Stimulated activated effector memory CD8-positive, alpha-beta T cell treated with anti-CD3 and anti-CD28 coated beads, Interleukin-12 subunit alpha, Interleukin-12 subunit beta, amount 100 ng/mL, for 72 hours (primary cell): ENCODE measurements at regions not wholly inside any gene's neighbourhood (a gene's known extent, or its start where the extent isn't known, plus 50 kb on each side); places are given as distances from the start of the nearest gene placed in this dataset.
"Not testable (repeated sequence)": the region's sequence is repeated elsewhere in the genome, so short reads cannot be mapped to it uniquely, and the experiment has no call there.

Source experiments
- ATAC-seq: fragments of 150-1000 bp; cut with Tn5 transposase; 2 replicates; pipeline ENCODE4 v1.10.0; 2021
- DNase-seq, 2 donors: peaks; one replicate each; pipeline ENCODE4 v3.0.0; 2021 to 2022; ENCODE audit warnings: low spot score in 2 of 2
- H3K27ac Mint-ChIP-seq: one replicate; pipeline ENCODE4 v1.8.0; 2022; ENCODE audit warnings: mild to moderate bottlenecking, mixed read lengths
- H3K36me3 Mint-ChIP-seq: one replicate; pipeline ENCODE4 v1.8.0; 2022; ENCODE audit warnings: mild to moderate bottlenecking, mixed read lengths
- H3K4me1 Mint-ChIP-seq: one replicate; pipeline ENCODE4 v1.8.0; 2022; ENCODE audit warnings: mixed read lengths
- H3K4me3 Mint-ChIP-seq: one replicate; pipeline ENCODE4 v1.8.0; 2022; ENCODE audit warnings: mild to moderate bottlenecking, mixed read lengths
- H3K9me3 Mint-ChIP-seq: one replicate; pipeline ENCODE4 v1.8.0; 2022; ENCODE audit warnings: mixed read lengths

DNA sequence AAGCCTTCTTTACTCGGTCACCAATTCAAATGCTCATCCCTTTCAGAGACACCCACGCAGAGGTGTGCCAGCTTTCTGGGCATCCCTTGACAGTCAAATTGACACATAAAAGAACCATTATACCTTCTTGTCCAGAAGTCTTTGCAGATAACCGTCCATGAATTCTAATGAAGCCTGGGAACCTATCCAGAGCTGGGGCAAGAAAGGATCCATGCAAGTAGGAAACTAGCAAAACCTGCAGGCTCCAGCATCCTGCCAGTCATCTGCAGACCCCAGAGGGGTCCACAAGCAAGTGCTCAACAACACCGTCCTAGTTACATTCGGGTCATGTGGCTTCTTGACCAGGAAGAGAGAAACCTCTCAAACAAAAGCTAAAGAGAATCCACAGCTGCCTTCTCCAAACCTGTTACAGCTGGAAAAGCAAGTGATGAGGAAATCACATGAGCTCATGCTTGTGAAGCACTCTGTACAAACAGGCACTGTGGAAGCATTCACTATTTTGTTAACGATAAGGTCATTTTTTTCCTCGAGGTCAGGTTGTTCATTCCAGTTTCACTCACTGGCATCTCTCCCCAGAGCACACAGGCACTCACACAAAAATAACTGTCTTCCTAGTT, 80.2 kb upstream of the DMRT1 start:
- H3K4me3 Mint-ChIP-seq = no peak overlapping the region
- no peaks in the 10 kb centered on the region for H3K9me3 Mint-ChIP-seq
- H3K4me1 Mint-ChIP-seq = peaks cover 6% of the 10 kb centered on the region
- no peak for DNase-seq
- ATAC-seq = no peak
- H3K36me3 Mint-ChIP-seq = no peaks in the 10 kb centered on the region
- no peak overlapping the region for H3K27ac Mint-ChIP-seq

DNA sequence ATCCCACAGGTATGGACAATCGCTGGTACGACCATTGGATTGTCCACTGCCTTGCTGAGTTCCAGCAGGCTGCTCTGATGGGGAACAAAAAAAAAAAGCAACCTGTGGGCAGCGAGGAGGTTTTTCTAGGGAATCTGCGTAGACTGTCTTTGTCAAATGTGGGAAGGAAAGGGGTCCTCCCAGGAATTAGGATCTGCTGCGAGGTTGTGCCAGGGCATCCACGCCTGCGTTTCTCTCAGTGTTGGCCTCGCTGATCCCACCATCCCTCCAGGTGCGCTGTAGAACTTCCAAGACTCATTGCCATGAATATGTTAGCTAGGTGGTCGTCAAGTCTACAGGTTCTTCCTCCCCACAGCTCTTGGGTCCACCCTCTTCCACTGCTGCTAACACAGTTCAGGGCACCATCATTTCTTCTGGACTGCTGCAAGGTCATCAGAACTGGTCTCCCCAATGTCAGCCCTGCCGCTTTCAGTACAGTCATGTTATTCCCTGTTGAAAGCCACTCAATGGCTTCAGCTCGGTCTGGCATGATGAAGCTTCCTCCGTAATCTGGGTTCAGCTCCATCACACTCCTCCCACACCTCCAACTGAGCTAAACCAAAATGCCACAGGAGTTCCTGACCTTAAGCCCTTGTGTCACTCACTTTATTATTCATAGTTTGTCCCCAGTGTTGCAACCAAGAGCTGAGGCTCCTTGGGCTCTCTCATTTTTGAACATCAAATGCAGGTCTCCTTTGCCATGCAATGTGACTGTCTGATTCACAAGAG, 79.5 kb upstream of the DMRT1 start:
- H3K9me3 Mint-ChIP-seq = no peaks in the 10 kb centered on the region
- ATAC-seq (no peak), DNase-seq (no peak)
- no peak overlapping the region for H3K27ac Mint-ChIP-seq
- H3K4me3 Mint-ChIP-seq = no peak overlapping the region
- no peaks in the 10 kb centered on the region for H3K36me3 Mint-ChIP-seq
- H3K4me1 Mint-ChIP-seq = peaks cover 6% of the 10 kb centered on the region

DNA sequence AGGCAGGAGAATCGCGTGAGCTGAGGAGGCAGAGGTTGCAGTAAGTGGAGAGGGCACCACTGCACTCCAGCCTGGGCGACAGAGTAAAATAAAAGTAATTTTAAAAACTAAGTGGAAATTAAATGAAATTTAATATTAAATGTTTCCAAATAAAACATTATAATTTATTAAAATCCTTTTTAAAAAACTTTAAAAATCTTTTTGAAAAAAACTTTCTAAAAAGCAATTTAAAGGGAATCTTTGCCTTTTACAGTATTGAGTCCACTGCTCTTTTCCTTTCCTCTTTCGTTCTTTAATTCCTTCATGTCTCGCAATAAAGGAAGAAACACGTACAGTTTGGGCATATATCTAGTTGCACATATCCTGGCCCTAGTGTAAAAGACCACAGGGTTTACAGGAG, 77.8 kb upstream of the DMRT1 start:
- H3K4me1 Mint-ChIP-seq = peaks cover 6% of the 10 kb centered on the region
- ATAC-seq = no peak
- no peaks in the 10 kb centered on the region for H3K36me3 Mint-ChIP-seq
- H3K9me3 Mint-ChIP-seq = no peaks in the 10 kb centered on the region
- no peak overlapping the region for H3K4me3 Mint-ChIP-seq
- H3K27ac Mint-ChIP-seq = no peak overlapping the region
- no peak for DNase-seq

DNA sequence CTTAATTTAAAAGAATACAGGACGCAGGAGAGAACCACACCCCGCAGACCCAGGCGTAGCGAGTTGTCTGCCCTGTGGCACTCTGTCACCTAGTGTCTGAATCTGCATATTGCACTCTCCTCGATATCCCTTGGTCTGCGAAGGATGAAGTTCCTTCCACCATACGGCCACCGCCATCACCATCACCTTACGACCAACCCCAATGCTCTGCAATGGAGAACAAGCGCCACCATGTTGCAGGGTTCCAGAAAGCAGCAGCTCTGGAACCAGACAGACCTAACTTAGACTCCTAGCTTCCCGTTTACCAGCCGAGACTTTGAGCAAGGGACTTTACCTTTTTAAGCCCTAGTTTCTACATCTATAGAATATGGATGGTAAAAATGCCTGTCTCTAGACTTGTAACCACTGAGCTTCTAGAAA, 77.4 kb upstream of the DMRT1 start:
- H3K9me3 Mint-ChIP-seq = no peaks in the 10 kb centered on the region
- ATAC-seq (peak; percentile 92), DNase-seq (peak in 1 of 2 donors; percentile 57)
- H3K4me3 Mint-ChIP-seq = no peak overlapping the region
- no peak overlapping the region for H3K27ac Mint-ChIP-seq
- H3K4me1 Mint-ChIP-seq = peaks cover 6% of the 10 kb centered on the region
- no peaks in the 10 kb centered on the region for H3K36me3 Mint-ChIP-seq

DNA sequence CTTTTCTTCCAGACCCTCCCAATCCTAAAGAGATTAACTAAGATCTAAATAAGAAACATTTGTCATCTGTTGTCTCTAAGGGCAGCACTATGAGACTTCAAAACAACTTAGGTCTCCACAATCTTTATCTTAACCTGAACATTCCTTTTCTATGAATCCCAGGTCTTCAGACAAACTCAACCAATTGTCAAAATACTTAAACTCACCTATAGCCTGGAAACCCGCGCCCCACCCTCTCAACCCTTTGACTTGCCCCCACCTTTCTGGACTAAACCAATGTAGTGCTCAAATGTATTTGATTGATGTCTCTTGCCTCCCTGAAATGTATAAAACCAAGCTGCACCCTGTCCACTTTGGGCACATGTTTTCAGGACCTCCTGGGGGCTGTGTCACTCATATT, 76.5 kb upstream of the DMRT1 start:
- Mint-ChIP-seq H3K36me3 (no peaks in the 10 kb centered on the region), H3K9me3 (peaks cover 6% of the 10 kb centered on the region), H3K4me3 (no peak overlapping the region), H3K4me1 (peaks cover 6% of the 10 kb centered on the region), H3K27ac (no peak overlapping the region)
- no peak for DNase-seq
- ATAC-seq = no peak

DNA sequence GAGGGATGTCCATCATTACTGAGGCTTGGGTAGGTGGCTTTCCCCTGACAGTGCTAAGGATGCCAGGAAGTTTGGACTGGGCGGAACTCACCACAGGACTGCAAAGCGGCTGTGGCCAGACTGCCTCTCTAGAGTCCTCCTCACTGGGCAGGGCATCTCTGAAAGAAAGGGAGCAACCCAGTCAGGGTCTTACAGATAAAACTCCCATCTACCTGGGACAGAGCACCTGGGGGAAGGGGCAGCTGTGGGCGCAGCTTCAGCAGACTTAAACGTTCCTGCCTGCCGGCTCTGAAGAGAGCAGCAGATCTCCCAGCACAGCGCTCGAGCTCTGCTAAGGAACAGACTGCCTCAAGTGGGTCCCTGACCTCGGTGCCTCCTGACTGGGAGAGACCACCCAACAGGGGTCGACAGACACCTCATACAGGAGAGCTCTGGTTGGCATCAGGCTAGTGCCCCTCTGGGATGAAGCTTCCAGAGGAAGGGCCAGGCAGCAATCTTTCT, 74.4 kb upstream of the DMRT1 start:
- not testable (repeated sequence) for H3K9me3 Mint-ChIP-seq, H3K4me1 Mint-ChIP-seq, H3K36me3 Mint-ChIP-seq, H3K27ac Mint-ChIP-seq, H3K4me3 Mint-ChIP-seq, ATAC-seq, DNase-seq

DNA sequence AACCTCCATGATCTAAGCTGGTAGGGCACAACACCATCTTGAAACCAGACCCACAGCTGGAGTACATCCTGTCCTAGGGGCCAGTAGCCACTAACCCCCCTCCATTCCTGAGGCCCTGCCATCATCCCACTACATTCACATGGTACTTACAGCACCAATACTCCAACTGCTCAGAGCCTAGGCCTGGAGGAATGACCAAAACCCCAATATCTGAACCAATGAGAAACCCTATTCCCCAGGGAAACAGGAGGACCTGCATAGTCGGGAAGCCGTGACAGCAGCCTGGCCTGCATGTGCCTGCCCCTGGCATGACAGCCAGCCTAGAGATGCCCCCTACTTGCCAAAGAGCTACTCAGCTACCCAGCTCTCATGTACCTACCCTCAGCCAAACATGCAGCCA, 65.4 kb upstream of the DMRT1 start:
- Mint-ChIP-seq H3K27ac (no peak overlapping the region), H3K9me3 (peaks cover 6% of the 10 kb centered on the region), H3K36me3 (no peaks in the 10 kb centered on the region), H3K4me1 (no peaks in the 10 kb centered on the region), H3K4me3 (no peak overlapping the region)
- ATAC-seq (no peak), DNase-seq (no peak)

DNA sequence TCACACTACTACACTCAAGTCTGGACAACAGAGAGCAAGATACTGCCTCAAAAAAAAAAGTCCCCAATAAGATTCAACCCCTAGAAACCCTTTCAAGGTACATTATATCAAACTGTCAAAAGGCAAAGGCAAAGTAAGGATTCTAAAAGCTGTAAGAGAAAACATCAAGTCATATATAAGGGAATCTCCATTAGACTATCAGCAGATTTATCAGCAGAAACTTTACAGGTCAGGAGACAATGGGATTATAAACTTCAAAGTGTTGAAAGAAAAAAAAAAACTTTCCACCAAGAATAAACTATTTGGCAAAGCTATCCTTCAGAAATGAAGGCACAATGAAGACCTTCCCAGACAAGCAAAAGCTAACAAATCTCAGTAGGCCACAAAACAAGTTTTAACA, 63.5 kb upstream of the DMRT1 start:
- H3K27ac Mint-ChIP-seq = no peak overlapping the region
- H3K36me3 Mint-ChIP-seq = no peaks in the 10 kb centered on the region
- ATAC-seq (no peak), DNase-seq (no peak)
- H3K4me3 Mint-ChIP-seq = no peak overlapping the region
- H3K9me3 Mint-ChIP-seq = peaks cover 6% of the 10 kb centered on the region
- H3K4me1 Mint-ChIP-seq = no peaks in the 10 kb centered on the region

DNA sequence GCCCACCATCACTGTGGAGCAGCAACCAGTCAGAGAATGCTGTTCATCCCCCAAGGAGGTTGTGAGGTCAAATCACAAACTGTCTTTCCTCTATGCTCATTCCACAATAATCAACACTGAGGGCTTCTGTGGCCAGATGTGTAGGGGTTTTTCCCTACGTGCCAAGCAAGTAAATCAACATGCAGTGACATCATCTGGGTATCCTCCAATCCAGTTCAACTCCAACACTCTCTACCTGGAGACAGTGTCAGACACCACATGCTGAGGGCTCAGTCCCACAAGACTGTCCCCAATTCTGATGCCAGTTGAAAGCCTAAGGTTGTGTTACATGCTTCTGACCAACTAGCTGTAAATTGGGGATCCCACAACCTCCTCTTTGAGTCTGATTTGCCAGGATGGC, 57.3 kb upstream of the DMRT1 start:
- no peaks in the 10 kb centered on the region for H3K36me3 Mint-ChIP-seq
- H3K27ac Mint-ChIP-seq = no peak overlapping the region
- no peaks in the 10 kb centered on the region for H3K4me1 Mint-ChIP-seq
- no peak overlapping the region for H3K4me3 Mint-ChIP-seq
- H3K9me3 Mint-ChIP-seq = no peaks in the 10 kb centered on the region
- peak; percentile 40 for ATAC-seq
- DNase-seq = no peak

DNA sequence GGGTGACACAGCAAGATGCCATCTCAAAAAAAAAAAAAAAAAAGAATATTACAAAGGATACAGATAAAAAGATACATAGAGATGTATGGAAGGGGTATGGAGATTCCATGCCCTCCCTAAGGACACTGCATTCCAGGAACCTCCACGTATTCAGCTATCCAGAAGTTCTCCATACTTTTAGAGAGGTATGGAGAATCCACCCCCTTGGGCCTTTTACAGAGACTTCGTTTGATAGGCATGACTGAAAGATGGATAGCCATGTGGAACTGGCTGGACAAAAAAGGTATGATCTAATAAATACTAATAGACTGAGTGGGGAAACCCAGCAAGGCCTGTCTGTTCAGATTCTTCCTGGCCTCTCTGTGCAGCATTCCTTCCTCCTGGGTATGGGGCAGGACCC, 56.6 kb upstream of the DMRT1 start:
- H3K27ac Mint-ChIP-seq = no peak overlapping the region
- no peak overlapping the region for H3K4me3 Mint-ChIP-seq
- no peaks in the 10 kb centered on the region for H3K4me1 Mint-ChIP-seq

DNA sequence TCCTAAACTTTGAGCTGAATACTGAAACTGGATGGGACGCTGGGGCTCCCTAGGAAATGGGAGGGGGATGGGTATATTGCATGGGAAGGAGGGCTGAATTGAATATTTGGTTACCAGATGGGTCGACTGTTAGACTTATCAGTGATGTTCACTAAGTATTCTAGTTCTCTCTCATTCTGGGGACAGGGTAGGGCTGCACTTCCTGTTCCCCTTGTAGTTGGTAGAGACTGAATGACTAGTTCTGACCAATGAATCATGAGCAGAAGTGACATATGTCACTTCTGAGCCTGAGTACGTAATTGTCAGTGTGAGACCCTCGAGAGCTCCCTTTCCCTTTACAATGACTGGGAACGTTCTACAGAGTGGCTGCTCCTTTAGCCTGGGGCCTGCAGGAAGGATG, 55.5 kb upstream of the DMRT1 start:
- no peak overlapping the region for H3K4me3 Mint-ChIP-seq
- no peaks in the 10 kb centered on the region for H3K36me3 Mint-ChIP-seq
- ATAC-seq = peak; percentile 72
- H3K4me1 Mint-ChIP-seq = no peaks in the 10 kb centered on the region
- no peak overlapping the region for H3K27ac Mint-ChIP-seq
- no peak for DNase-seq
- H3K9me3 Mint-ChIP-seq = no peaks in the 10 kb centered on the region

More for the DNA sequence above, 56.6 kb upstream of the DMRT1 start:
- no peaks in the 10 kb centered on the region for H3K36me3 Mint-ChIP-seq
- no peak for DNase-seq
- no peak for ATAC-seq
- H3K9me3 Mint-ChIP-seq = no peaks in the 10 kb centered on the region

DNA sequence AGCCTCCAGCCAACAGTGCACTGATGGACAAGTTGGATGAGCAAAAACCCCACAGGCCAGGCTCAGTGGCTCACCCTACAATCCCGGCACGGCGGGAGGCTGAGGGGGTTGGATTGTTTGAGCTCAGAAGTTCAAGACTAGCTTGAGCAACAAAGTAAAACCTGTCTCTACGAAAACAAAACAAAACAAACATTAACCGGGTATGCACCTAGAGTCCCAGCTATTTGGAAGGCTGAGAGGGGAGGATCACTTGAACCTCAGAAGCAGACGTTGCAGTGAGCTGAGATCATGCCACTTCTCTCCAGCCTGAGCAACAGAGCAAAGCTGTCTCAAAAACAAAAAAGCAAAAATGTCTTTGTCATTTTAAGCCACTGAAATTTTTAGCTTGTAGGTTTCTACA, 55.1 kb upstream of the DMRT1 start:
- no peak for DNase-seq
- Mint-ChIP-seq H3K4me3 (no peak overlapping the region), H3K27ac (no peak overlapping the region), H3K4me1 (no peaks in the 10 kb centered on the region), H3K36me3 (no peaks in the 10 kb centered on the region), H3K9me3 (no peaks in the 10 kb centered on the region)
- ATAC-seq = no peak

DNA sequence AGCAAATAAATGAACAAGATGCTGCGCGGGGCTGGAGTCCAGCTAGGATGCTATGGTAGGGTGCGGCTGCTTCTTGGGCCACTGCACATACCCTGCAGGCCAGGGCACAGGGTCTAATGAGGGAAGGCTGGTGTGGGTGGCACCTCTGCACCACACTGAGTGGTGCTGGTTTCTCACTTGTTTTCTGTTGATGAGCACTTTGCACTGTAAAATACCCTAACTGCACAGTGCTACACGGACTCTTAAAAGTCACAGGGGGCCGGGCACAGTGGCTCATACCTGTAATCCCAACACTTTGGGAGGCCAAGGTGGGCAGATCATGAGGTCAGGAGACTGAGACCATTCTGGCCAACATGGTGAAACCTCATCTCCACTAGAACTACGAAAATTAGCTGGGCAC, 52.7 kb upstream of the DMRT1 start:
- H3K4me1 Mint-ChIP-seq = no peaks in the 10 kb centered on the region
- ATAC-seq (no peak), DNase-seq (no peak)
- no peak overlapping the region for H3K27ac Mint-ChIP-seq
- no peak overlapping the region for H3K4me3 Mint-ChIP-seq
- no peaks in the 10 kb centered on the region for H3K36me3 Mint-ChIP-seq
- H3K9me3 Mint-ChIP-seq = no peaks in the 10 kb centered on the region
